Activated CD4-positive, CD25-positive, alpha-beta regulatory T cell (primary cell): ENCODE measurements at regions not wholly inside any gene's neighbourhood (a gene's known extent, or its start where the extent isn't known, plus 50 kb on each side); places are given as distances from the start of the nearest gene placed in this dataset.
"Not testable (repeated sequence)": the region's sequence is repeated elsewhere in the genome, so short reads cannot be mapped to it uniquely, and the experiment has no call there.

Experiments
- DNase-seq, 4 experiments: peaks; one replicate each; lab custom pipeline; 2025; lab: John Stamatoyannopoulos, UW

DNA sequence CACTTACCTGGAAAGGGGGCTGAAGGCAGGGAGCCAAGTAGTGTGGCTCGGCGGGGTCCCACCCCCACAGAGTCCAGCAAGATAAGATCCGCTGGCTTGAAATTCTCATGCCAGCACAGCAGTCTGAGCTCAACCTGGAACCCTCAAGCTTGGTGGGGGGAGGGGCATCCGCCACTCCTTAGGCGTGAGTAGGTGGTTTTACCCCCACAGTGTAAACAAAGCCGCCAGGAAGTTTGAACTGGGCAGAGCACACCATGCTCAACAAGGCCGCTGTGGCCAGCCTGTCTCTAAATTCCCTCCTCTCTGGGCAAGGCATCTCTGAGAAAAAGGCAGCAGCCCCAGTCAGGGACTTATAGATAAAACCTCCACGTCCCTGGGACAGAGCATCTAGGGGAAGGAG is 156.3 kb downstream of the KBTBD8 start:
- DNase-seq: no peak

DNA sequence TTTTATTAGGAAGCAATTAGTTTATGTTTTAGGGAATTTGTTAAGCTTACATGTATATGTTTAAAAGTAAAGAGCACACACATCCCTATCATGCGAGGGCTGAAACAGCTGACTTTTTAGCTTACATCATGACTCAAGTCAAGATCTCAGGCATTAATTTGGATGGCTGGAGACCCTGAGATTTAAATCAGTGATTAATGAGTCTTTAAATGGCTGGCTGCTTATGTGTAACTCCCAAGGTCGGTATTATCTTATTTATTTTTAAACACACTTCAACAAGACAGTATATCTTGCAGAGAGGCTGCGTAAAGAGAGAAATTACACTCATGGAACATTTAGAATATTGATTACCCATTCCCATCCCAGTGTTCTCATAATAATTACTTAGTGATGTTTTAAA is 169.4 kb downstream of the KBTBD8 start:
- DNase-seq: no peak

DNA sequence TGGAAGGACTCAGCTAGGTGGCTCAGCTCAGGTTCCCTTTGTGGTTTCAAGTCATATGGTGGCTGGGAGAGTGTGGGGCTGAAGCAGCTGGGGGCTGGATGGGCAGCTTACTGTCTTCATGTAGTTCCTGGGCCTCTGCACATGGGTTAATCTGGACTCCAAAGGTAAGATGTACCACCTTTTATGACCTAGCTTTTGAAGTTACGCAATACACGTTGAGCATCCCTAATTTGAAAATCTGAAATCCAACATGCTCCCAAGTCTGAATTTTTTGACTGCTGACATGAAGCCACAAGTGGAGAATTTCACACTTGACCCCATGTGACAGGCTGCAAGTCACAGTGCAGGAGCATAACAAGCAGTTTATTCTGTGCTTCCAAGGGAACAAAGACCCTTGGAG is 173.7 kb downstream of the KBTBD8 start:
- no peak for DNase-seq

DNA sequence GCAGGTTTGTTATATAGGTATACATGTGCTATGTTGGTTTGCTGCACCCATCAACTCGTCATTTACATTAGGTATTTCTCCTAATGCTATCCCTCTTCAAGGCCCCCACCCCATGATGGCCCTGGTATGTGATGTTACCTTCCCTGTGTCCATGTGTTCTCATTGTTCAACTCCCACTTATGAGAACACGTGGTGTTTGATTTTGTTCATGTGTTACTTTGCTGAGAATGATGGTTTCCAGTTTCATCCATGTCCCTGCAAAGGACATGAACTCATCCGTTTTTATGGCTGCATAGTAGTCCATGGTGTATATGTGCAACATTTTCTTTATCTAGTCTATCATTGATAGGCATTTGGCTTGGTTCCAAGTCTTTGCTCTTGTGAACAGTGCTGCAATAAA is 175.0 kb downstream of the KBTBD8 start:
- DNase-seq: not testable (repeated sequence)

DNA sequence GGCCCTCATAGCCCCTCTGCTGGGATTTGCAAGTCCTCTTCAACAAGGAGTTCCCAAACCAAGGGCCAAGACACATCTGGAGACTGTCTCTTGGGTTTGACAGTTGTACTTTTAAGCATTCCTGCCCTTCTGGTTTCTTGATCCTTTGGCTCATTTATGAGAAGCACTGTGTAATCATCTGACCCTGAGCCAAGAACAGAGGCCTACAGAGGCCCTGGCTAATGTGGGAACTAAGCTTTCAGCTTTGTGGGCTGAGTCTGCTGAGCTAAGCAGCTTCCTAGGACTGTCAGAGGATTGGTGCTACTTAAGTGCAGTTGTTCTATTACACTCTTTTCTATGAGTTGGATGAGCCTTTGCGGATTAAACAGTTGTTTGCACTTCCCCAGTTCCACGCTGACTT is 178.3 kb downstream of the KBTBD8 start:
- no peak for DNase-seq

DNA sequence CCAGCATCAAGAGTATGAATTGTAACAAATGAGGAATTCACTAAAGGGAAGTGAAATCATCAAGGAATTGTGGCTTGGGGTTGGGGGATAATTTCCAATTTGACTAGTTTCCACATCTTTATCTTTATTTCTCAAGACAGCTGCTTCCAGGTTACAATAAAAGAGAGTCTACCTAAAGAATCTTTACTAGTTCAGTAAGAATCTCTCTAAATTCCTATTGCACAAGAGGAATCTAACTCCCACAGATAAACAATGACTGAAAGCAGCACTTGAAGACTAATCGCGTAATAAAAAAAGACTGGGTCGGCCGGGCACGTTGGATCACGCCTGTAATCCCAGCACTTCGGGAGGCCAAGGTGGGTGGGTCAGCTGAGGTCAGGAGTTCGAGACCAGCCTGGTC is 194.4 kb downstream of the KBTBD8 start:
- no peak for DNase-seq

DNA sequence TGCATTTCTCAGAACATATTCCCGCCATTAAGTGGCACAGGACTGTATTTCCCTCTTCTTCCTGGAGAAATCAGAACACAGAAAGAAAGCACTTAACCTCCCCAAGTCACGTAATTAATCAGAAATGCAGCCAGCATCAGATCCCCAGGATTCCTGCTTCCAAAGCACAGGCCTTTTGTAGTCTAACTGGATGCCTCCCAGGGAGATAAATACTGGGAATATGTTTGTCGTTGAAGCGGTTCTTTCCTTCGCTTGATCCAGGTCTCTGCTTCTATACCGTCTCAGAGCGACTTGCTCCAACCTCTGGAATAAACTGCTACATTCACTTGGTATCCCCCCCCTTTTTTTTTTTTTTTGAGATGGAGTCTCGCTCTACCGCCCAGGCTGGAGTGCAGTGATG is 198.6 kb downstream of the KBTBD8 start:
- DNase-seq: no peak

DNA sequence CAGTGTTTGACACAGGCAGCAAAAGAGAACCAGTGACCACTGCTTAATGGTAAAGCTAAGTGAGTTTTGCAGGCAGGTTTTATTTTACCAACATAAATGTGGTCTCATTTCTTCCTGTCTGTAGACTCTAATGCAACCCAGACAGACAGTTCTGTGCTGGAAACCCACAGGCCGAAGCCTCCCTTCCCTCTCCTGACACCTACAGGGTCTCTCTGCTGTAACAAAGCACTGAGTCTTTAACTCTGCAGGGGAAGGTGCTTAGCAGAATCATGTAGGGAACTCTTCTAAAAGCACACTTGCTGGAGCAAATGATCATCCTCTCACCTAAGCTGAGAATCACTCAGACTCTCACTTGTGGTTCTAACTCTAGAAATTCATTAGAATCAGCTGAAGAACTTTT is 200.3 kb downstream of the KBTBD8 start:
- DNase-seq: no peak

DNA sequence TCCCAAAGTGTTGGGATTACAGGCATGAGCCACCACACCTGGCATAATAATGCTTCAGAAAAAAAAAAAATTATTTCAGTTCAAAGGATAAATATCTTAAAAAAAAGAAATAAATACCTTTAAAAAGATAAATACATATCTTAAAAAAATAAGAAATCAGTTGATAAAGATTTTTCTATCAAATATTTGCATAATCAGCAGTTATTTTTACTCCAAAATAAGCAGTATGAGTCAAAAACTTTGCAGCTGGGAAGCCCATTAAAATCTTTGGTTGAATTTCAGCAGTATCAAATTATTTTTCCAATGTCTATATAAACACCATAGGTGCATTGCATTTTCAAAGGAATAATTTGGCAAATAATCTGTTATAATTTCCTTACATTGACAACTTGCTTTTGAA is 202.5 kb downstream of the KBTBD8 start:
- DNase-seq: no peak

DNA sequence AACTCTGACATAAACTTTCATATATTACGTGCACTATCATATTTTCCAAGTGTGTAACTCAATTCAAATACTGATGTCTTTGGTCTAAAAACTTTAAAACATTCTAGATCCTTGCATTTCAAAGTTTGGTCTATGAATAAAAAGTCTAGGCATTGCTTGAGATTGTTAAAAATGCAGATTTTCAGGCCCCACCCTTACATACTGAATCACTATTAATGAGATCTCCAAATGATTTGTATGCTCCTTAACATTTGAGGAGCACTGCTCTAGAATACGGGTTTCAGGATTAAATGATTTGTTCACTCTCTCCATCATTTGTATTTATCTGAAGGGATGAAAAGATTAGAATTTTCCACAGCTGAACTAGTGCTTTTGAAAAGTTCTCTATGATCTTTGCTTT is 202.9 kb downstream of the KBTBD8 start:
- DNase-seq: no peak

DNA sequence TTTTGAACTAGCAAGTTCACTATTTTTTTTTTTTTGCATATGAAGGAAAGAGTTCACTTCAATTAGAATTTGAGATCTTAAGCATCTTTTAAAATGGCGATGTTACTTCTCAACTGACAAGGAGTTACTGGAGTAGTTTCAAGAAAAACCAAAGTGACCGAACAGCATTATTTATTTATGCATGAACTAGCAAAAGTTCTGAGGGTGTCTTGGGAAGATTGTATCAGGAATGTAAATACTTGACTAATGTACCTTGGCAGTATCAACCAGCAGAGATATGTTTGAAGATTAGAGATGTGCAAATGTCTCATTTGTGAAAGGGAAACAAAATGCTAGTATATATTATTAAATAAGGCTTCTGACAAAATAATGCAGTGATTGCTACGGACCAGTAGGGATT is 203.9 kb downstream of the KBTBD8 start:
- DNase-seq: no peak

DNA sequence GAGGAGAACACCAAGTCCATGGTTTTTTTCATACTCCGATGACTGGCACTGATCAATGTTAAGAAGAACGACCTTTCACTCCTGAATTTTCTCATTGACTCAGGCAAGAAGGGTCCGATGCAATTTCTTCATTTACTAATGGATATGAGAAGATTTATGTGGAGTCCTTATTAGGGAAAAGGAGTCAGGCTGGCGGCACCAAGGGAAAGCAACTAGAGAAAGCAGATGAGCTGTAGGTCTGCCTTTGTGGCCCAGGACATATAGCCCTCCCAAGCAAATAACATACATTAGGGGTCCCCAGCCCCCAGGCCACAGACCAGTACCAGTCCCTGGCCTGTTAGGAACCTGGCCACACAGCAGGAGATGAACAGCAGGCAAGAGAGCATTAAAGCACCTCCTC is 206.8 kb downstream of the KBTBD8 start:
- DNase-seq: no peak

DNA sequence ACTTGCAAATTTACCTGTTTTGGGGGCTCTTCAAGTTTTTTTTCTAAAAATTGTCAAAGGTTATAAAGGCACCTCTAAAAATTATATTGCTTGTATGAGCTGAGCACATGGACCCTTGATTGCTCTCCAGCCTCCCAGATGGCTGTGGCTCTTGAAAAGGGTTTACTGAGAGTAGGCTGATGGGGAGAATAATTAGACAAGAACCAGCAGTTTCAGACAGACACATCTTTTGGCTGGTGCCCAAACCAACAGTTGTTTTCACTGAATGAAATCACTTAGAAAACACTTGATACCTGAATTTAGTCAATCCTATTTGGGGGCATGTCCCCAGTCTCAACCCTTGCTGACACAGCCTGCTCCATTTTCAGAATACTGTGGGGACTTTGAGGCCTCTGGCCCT is 217.6 kb downstream of the KBTBD8 start:
- DNase-seq: no peak

DNA sequence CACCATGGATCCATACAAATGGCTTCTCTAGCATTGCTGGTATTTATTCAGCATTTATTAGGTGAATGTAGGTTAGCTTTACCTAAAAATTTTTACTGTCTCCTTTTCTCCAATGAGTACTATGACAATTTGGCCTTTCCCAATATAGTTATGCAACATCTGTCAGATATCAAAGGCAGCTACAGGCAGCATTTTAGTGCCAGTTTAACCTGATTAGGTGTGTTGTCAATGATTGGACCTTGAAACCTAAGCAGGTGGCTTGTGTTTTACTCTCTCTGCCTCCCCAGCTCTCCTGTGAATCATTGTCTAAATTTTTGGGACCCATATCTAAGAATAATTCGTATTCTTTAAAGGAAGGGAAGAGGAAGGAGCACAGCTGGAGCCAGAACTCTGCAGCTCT is 228.9 kb downstream of the KBTBD8 start:
- no peak for DNase-seq

DNA sequence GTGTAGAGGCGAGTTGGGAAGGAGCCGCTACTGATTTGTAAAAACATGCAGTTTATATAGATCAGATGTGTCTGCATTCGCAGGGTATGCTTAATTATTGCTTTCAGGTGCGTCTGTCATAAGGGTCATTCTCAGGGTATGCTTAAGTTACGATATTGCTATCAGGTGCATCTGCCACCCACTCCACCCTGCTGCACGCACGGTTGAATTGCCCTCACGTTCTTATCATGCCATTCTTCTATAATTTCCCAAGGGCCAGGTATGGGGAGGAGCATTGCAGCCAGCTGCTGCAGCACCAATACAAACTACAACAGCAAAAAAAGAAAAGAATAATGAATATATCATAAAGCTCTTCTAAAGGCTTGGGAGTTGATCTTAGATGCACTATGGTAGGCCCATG is 230.0 kb downstream of the KBTBD8 start:
- no peak for DNase-seq

DNA sequence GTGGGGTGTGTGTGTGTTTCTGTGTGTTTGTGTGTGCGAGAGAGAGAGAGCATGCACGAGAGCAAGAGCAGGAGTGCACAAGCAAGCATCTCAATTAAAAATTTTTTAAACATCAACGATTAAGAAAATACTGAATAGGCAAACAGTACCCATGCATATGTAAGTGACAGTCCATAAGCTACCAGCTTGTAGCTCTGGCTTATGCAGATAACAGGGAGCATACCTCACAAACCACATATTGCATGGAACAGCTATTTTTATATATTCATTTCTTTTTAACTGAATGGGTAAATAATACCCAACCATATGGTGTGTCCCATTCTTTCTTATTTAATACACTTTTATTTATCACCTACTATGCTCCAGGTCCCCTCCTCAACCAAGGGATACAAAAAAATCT is 234.5 kb downstream of the KBTBD8 start:
- DNase-seq: no peak

DNA sequence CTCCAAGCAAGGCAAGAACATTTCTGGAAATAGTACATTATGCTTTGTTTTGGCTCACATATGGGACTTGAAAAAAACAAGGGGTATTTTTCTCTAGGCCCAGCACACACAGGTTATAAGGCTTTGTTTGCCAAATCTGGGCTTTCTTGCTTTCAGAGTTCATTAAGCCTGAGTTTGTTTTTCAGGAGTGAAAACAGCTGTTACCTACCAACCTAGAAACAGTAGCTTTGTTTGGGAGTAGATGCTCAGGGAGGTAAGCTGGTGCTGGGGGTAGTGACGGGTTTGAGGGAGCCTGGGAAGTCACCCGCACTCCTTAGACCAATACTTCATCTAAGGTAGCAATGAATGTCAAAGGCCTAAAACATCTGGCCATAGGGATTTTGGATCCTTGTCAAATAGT is 241.2 kb downstream of the KBTBD8 start:
- no peak for DNase-seq

DNA sequence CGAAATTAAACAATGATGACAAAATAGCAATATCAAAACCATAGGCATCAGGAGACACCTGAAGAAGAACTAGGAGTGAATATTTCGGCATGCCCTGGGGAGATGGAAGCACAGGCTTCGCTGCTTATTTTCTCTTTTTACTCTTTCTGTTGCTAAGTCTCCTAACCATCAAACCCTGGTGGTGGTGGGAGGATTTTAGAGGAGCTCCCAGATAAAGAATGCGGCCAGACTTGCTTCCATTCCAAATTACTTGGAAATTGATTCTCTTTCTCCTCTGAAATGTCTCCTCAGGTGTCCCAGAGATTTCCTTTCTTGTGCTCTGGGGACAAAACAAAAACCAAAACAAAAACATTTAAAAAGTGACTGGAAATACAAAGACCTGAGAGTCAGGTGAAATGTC is 243.0 kb downstream of the KBTBD8 start:
- no peak for DNase-seq

DNA sequence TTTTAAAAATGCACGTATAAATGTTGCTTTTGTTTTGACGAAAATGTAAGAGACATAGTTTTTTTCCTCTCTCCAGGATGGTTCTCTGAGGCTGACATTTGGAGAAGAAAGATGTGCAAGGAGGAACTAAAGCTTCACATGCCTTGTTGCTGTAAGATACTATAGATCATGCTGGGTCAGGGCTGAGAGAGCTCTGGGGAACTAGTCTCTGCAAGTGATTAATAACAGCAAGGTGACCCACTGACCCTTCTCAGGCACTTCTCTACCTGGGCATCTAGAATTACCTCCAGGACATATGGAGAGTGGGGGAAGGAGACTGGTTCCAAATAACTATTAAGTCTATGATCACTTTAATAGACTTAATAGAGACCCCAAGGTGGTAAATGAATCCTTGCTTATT is 246.0 kb downstream of the KBTBD8 start:
- DNase-seq: no peak

DNA sequence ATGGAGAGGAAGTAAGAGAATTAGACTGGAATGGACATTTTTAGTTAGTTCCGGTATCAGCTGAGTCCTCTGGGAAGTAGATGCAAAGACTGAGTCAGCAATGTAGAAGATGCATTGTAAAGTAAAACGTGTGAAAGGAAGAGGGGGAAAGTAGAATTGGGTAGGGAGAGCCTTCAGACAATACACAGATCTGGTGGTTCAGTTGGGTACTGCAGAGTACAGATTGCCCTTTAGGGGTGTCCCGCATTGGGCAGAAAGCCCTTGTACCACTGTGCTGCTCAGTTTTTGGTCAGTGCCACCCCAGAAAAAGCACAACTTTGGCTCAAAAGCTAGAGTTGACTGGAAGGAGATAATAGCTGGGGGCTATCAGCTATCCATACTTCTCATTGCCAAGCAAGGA is 247.4 kb downstream of the KBTBD8 start:
- no peak for DNase-seq

DNA sequence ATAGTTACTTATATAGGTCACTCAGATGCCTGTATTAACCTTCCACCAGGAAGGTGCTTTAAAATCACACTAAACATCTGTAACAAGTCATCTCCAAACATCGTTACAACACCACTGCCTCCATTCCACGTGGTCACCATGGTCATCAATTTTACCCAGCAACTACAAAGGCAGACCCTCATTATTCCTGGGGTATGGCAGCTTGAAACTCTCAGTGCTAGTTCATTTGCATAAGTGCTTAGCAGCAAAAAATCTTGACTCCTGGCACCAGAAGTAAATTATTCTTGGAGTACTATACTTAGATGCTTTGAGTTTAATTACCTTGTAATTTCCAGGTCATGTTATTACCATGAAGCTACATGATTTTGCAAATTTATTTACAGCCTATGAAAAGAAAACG is 250.6 kb downstream of the KBTBD8 start:
- DNase-seq: no peak

DNA sequence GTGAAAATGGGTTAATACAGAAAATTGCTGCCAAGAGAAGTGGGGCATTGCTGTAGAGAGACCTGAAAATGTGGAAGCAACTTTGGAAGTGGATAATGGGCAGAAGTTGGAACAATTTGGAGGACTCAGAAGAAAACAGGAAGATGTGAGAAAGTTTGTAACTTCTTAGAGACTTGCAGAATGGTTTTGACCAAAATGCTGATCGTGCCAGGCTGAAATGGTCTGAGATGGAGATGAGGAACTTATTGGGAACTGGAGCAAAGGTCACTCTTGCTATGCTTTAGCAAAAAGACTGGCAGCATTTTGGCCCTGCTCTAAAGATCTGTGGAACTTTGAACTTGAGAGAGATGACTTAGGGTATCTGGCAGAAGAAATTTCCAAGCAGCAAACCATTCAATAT is 254.8 kb downstream of the KBTBD8 start:
- DNase-seq: not testable (repeated sequence)

DNA sequence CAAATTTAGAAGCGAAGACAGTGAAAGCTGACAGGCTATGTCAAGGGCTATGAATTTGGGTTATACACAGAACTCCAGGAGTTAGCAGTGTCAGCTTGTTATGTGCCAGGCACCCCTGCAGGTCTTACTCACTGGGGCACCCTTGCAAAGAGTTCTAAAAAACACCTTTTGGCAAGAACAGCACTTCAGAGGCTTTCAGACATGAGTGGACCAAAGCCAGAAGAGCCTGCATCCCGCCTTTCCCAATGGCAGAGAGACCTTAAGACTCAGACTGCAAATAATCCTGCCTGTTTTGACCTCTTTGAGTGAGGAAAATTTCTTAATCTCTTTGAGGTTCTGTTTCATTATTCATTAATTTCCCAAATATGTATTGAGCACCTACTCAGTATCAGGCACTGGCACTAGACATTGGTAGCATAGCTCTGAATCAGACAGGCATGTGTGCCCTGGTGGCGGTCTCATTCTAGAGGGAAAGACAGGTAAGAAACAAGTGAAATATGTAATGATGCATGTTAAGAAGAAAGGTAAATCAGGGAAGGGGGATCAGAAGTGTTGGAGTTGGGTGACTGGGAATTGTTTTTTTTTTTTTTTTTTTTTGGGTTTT is 280.0 kb downstream of the KBTBD8 start:
- no peak for DNase-seq

DNA sequence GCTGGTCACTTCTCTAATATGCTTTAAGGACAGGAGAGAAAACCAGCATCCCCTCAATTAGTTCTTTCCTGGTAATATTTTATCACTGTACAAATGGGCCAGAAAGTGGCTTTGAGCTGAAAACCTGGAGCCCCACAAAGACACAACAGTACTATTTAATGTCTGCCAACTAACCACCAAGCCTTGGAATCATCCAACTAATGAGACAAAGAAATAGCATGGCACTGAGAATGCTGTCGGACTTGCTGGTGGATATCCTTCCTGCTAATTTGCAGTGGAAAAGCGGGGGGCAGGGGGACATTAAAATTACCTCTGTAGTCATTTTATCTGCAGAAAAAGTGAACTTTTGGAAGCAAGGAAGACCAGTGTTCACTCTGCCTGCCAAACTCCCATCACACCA is 288.5 kb downstream of the KBTBD8 start:
- DNase-seq: no peak
